GM21423 (cell line): ENCODE measurements at regions not wholly inside any gene's neighbourhood (a gene's known extent, or its start where the extent isn't known, plus 50 kb on each side); places are given as distances from the start of the nearest gene placed in this dataset.

ENCODE experiments used
- ATAC-seq: cut with Tn5 transposase; IDR thresholded peaks from one replicate; pipeline ENCODE4 v1.9.1; 2021; ENCODE audit warnings: mild to moderate bottlenecking, moderate library complexity; ENCODE audit not compliant: unreplicated experiment

DNA sequence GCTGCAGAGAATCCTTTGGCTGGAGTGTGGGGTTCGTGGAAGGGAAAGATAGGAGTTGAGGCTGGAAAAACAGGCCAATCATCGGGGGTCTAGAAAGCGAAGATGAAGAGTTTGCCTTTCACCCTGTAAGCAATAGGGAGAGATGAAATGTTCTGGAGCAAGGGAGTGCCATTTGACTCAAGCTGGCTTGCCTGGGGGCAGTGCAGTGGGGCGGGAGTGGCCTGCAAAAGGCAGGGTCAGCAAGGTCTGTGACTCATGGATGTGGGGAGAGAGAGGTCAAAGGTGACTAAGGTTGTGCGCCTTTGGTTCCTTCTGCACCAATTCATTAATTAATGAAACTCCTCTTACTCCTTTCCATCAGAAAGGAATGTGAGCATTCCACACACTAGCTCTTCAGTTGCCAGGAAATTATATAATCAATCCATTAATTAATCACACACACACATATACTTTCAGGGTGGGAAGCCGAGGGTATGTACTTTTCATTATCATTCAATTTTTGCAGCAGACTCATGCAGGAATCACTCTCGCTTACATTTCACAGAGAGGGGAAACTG lies 227.6 kb downstream of the MYCN start:
- no peak for ATAC-seq

DNA sequence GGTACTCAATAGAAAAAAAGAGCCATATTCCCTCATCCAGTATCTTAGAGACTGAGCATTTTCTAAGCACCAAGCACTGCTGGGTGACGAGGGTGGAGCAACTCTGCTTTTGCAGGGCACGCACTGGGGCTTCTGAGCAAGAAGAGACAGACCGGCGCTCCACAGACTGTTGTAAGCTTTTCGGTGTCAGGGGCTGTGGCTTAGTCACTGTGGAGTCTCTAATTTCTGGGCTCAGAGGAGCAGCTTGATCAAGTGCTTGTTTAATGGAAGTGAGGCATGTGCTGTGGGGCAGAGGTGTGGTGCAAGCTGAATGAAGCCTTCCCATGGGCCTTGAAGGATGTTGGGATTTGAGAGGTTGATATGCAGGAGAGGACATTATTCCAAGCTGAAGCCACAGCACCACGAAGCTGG lies 227.1 kb downstream of the MYCN start:
- no peak for ATAC-seq

DNA sequence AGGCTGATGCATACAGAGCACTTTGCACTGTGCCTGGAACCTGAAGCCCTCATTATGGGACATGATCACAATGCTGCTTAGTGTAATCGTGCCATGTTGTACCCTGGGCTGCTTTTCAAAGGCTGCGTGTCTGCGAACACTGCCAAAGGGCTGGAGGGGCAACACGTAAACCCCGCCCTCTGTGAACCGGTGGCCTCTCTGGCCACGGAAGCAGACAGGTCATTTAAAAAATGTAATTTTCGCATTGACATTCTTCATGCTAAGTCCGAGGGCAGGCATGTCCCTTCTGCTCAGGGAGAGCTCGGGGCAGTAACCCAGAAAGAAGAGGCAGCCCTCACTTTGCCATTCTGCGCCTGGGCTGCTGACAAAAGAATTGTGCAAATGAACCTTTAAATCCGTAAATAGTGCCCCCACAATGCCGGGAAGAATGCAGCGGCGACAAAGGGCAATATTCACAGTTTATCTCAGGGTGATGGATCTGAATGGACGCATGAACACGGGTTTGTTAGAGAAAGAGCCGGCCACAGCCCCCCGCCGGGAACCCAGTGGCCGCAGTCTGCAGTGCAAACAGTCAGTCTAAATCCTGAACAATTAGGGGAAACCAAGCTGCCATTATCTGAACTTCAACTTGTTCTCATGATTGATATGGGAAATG lies 226.1 kb downstream of the MYCN start:
- no peak for ATAC-seq

DNA sequence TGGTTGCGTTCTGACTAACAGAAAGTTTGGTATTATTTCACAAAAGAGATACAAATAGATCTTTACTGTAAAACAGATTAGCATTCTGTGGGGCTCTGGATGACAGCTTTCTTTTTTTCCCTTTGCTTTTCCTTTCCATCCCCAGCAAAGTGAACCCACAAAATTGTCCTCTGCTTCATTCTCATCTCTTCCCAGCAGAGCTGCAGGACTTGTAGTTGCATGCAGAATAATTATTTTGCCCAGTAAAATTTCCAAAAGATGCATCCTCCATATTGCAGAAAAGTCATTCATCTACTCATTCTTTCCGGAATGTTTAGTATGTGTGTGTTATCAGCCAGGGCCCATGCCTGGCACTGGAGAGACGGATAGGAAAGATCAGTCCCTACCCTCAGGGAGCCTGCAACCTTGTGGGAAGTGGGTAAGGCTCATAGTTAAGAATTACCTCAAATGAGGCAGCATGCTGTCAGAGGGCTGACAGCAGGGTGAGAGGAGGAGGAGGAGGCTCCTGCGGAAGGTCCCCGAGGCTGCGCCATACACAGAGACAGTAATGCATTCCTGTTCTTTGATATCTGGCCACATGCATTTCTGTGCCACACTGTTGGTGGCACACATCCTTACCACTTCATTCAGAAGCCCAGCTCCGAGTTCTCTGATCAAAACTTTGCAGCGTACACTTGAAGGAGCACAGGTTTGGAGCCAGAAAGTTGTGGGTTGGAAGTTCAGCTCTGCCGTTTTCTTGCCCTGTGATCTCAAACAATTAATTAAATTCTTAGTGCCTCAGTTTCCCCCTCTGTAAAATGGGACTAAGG lies 225.4 kb downstream of the MYCN start:
- ATAC-seq, result no peak

DNA sequence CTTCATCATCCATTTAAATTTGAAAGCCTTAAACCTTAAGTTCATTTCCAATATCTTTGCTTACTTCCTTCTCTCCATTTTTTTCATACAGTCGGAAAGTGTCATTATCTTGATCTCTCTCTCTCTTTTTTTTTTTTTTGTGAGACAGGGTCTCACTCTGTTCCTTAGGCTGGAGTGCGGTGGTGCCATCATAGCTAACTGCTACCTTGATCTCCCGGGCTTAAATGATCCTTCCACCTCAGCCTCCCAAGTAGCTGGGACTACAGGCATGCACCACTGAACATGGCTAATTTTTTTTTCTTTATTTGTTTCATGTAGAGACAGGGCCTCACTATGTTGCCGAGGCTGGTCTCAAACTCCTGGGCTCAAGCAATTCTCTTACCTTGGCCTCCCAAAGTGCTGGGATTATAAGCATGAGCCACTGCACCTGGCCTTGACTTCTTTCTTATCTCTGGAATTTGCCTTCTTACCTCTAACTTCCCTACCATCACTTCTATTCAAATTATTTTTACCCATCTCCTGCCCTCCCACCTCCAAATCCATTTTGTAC lies 222.2 kb downstream of the MYCN start:
- ATAC-seq, result no peak

DNA sequence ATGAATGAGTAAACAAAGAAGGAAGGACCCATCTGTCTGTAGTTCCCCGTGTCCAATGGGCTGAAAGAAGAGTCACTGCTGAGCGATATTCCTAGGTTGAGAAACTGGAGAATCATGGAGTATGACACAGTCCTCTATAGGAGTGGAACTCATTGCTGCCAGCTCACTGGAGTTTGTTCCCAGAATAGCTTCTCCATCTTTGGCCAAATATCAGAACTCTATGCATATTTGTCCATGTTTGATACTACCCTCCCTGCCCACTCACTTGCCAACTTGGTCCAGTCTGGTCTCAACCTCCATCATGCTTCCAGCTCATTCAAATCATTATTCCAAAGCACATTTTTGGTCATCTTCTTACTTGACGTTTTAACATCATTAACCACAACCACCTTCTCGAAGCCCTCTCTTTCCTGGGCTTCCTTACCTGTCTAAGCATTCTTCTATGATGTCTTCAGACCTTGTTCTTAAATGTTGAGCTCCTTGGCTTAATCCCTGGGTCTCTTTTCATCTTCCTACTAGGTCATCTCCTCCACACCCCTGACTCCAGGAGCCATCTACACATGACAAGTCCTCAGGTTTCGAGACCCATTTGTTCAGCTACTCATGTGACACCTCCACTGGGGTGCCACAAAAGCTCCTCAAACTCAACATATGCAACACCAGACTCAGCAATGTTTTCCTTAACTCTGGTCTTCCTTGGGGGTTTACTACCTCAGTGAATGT lies 221.6 kb downstream of the MYCN start:
- no peak for ATAC-seq

- no peak for ATAC-seq
Measured at GRCh38 chr2:16161085-16161565, 220.8 kb downstream of the MYCN start.

GRCh38 chr2:16160281-16161084 lies 220.1 kb downstream of the MYCN start:
- ATAC-seq, result no peak

GRCh38 chr2:16156411-16156810 lies 216.1 kb downstream of the MYCN start:
- ATAC-seq, result no peak

DNA sequence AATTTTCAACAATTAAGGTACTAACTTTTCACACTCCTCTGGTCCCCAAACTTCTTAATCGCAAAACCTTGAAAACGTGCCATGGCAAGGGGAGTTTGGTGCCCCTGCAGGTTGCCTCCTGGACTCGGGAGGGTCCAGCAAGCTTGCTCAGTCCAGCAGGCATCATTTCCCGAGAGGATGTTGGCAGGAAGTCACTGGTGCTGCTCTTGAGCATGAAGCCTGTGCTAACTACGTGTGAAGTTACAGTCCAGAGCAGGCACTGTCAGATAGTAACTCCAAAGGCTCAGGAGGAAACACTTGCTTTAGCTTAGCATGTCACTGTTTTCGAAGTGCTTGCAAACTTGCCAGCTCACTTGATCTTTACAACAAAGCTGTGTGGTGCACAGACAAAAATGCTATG lies 215.4 kb downstream of the MYCN start:
- ATAC-seq, result no peak

GRCh38 chr2:16155366-16155765 lies 215.0 kb downstream of the MYCN start:
- ATAC-seq, result no peak

DNA sequence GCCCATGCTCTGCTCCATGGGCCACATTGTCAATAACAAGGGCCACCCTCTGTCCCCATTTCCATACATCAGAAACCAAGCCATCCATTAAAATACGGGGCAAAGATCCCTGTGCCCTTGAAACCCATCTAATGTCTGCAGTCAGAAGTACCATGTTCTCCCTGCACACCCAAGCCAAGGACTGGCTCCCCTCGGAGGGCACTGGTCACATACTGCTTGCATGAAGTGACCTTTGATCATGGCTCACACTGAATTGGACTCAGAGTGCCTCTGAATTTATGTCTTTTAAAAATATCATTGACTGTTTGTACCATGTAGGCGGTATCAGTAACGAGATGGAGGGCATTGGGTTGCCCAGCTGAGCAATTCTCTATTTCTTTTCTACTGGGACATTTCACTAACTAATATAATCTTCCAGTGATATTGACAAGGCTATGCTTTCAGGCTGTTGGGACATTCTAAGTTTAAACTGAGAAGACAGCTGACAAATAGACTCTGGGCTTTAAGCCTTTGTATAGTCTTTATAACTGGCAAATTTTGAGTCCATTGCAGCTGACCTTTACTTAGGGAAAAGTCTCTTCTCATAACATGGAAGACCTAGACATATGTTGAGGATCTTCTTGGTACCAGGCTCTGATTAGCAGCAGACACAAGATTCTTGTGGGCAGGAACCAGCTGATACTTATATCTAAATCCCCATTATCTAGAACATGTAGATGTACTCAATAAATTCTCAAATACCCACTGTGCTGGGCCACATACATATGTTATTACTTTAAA lies 214.3 kb downstream of the MYCN start:
- ATAC-seq, result no peak

DNA sequence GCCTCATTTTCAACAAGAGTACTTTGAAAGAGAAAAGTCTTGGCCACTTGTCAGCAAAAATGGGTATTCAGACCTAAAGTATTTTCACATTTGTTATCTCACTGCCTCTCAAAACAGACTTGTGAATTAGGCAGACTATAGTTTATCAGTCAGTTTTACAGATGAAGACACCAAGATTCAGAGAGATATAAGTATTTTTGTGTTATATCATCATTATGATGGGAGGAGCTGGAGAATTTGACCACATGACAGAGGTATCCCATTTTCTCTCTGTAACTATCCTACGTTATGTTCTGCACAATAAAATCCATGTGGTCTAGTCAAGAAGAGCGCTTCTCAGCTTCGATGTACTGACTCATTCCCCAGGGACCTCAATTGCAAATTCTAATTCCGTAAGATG lies 213.7 kb downstream of the MYCN start:
- no peak for ATAC-seq

DNA sequence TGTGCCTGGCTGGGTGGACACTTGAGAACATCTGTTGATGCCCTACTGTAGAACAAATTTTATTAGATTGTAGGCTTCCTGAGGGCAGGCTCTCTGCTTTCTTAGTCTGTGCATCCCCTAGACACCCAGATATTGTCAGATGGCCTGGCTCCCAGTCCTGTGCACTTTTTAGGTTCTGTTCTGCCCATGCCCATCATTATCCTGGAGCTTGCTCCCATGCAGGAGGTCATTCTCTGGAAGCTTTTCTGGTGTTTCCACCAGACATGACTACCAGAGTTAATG lies 213.3 kb downstream of the MYCN start:
- ATAC-seq, result no peak

- no peak for ATAC-seq
Measured at GRCh38 chr2:16152928-16153753, 212.8 kb downstream of the MYCN start.

DNA sequence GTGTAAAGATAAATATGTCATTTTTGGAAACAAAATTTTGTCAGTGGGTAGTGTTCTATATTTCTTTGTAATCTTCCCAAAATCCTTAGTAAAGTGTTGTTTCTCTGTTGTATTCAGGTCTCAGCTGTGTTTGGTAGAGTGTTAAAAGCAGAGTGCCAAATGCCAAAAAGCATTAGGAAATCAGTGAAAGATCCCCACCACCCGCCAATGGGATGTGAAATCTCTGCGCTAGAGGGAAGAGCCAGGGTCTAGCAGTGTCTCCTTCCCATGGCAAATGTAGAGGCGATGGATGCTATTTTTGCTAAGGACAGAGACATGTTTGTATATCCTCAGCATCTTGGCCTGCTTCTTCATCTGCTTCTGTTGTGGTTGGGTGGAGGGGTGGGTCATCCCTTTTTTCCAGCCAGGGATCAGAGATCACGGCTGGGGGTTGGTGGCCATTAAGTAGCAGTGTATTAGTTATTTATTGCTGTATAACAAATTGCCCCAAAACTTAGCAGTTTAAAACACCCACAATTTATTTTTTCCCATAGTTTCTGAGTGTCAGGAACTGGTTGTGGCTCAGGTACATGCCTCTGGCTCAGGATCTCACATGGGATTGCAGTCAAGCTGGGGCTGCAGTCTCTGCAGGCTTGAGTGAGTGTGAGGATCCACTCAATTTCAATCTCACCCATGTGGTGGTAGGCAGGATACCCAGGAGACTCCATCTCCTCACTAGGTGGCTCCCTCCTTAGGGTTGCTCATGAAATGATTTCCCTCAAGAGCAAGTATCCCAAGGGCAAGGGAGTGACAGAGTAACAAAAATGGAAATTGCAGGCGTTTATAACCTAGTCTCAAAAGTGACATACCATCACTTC lies 211.9 kb downstream of the MYCN start:
- ATAC-seq, result no peak

- no peak for ATAC-seq
Measured at GRCh38 chr2:16151651-16152050, 211.3 kb downstream of the MYCN start.

- no peak for ATAC-seq
Measured at GRCh38 chr2:16151281-16151570, 210.9 kb downstream of the MYCN start.
